Nucleus accumbens (tissue), 56 donors: ENCODE measurements at regions not wholly inside any gene's neighbourhood (a gene's known extent, or its start where the extent isn't known, plus 50 kb on each side); places are given as distances from the start of the nearest gene placed in this dataset.

ENCODE experiments used
- DNase-seq, 56 donors: peaks; one replicate each; lab custom pipeline; 2025; lab: John Stamatoyannopoulos, UW

DNA sequence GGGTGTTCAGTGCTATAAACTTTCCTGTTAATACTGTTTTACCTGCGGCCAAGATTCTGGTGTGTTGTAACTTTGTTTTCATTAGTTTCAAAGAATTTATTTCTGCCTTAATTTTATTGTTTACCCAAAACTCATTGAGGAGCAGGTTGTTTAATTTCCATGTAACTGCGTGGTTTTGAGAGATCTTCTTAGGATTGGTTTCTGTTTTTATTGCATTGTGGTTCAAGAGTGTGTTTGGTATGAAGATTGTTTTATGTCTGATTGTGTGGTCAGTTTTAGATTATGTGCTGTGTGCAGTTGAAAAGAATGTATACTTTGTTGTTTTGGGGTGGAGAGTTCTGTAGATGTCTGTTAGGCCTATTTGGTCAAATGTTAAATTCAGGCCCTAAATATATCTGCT is 133.5 kb upstream of the GALNT15 start:
- DNase-seq, result no peak

DNA sequence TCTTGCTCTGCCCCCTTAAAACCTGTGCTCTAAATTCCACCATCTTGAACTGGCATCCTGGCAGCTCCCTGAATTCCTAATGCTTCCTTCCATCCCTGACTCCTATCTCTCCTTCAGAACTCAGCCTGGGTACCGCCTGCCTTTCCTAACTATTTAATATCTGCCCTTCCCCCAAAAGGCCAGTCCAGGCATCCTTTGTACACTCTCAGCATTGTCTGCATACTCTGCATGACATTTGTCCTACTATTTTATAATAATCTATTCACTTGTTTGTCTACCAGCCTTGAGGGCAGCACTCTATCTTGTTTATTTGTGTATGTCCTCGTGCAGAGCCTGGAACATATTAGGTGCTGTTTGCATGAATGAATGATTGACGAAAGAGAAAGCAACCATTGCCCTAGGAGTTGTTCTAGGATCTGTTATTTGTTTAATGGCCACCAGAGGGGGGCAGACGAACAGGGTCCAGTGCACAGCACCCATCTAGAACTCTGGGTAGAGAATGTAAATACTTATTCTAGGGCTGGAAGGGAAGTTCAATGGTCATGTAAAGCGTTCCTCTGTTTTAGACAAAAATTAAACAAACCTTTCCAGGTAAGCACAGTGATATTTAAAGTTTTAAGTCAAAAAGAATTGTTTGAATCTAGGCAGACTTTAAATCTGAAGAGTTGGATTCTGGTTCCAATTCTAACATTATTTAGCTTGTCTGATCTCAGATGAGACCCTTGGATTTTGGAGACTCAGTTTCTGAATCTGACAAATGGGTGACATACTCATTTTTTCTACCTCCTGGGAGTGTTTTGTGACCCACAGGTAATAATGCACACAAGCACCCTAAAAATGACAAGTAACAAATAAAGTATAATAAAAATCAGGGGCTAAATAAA is 125.8 kb upstream of the GALNT15 start:
- peak in 35 of 56 donors; percentile 9 to 70 (median 41) for DNase-seq

DNA sequence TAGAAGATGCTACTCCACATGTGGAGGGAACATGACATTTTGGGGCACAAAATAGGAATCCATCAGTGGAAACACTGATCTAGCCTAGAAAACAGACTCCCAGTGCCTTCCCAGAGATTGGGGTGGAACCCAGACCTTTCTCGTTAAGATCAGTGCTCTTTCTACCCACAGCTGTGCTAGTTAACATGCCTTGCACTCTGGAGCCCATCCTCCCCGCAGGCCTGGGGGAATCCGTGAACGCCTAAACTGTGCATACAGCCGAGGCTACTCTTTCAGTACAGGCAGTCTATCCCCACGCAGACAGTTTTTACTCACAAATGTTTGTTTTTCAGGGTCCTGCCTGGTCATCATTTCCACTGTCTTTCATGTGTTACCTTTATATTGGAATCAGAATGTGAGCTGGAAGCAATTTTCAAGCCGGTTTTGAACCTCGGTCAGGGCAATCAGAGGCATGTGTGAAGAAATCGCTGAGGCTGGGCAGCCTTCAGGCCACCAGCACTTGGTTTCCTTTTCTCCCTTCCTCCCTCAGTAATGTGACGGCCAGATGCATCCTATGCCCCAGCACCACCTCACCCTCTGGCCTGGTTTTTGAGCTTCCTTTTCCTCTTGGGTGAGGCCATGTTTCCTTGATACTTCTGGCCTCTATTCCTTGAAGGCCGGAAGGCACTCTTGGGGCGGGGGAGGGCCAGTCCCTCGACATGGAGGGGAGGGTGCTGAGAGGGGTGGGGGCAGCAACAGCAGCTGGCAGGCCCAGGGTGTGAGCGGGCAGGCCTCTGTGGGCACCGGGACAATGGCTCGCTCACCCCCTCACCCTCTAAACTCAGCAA is 123.6 kb upstream of the GALNT15 start:
- no peak for DNase-seq

DNA sequence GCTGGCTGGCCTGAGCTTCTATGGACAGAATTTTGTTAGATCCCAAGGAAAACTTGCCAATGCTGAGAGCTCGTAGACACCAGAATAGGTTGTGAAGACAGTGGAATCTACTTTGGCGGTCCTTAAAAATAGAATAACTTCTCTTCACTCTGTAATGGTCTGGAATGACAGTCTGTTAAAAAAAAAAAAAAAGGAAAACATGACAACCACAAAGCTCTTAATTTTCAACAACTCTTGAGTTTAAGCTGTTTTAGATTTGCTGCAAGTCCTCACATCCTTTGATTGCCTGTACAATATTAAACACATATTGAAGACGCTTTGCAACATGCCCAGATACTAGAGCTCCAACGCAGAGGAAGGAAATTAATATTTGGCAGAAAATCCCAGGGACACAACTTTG is 122.8 kb upstream of the GALNT15 start:
- DNase-seq, result no peak

DNA sequence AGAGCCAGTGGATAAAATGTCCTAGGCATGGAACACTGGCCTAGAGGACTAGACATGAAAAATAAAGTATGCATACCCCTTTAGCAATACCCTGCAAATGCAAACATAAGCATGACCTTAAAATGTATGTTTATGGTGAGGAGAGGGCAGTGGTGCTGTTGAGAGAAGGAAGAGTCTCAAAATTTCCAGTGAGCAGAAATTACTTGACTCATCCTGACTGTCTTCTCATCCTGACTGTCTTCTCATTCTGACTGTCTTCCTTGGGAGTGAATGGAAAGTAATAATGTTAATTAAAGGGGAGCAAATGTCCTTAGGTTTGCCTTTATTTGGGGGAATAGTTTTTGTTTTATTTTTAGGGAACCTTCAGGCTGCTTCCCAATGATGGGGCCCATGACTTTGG is 121.5 kb upstream of the GALNT15 start:
- no peak for DNase-seq

DNA sequence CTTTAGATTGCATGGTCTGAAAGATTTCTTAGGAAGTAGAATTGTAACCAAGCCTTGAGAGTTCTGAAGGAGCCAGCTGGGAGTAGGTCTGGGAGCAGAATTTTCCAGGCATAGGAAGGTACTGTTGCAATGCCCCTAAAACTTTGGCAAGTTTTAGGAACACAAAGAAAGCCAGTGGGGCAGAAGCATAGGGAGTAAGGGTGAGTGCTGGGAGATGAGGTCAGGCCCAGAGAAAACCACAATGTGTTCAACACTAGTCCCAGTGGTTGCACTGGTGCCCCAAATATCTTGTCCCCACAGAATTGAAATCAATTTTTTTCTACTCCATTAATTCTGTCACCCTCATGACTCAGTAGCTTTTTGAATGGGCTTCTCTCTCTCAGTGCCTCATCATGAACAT is 120.7 kb upstream of the GALNT15 start:
- no peak for DNase-seq

DNA sequence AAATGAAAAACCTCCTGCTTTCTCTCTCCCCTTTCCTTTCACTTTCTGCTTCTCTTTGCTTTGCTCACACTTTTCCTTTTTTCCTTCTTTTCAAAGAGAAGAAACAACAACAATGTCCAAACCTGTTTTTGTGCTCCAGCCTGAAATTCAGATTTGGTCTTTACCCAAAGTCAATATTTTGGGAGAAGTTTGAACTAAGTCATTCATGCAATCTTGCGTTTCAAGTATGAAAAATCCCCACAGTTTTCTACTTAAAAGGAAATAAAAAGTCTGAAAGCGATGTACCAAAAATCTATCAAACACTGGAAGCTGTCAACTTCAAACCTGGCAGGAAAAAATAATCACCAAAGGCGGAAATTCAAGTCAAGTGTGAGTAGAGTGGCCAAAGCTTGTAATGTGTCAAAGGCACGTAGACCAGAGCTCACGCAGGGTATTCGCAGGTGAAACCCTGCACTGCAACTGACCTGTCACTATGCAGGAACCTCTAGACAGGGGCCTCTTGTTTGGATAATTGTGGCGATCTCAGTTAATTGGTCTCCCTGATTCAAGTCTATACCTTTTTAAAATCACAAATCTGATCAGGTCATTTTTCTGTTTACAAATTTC is 118.8 kb upstream of the GALNT15 start:
- DNase-seq, result no peak

DNA sequence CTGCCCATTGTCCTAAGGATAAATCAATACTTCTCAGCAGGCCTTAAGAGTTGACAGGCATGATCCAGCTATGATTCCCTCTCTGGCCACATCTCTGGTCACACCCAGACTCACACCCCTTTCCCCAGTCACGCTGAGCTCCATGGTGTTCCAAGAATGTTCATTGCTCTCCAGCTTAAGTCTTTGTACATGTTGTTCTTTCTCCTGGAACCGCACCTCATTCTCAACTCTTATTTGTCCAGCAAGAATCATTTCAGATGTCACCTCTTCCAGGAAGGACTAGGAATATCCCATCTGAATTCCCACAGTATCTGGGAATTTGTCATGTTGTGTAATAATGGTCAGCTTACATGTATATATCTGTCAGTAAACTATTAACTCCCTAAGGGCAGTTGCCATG is 118.3 kb upstream of the GALNT15 start:
- no peak for DNase-seq

DNA sequence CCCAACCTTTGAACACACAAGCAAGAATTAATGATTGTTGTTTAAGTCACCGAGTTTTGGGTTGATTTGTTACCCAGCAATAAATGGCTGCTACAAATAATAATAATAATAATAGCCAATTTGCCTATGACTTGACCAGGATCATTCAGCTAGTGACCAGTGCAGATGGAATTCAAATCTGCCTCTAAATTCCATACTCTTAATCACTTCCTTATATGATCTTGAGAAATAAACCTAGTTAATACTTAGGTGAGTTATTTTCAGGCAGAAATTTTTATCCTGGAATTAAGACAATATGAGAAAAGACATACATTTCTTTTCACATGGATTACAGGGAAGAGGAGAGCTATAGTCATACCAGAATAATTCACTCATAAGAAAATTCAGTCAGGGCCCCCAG is 116.0 kb upstream of the GALNT15 start:
- DNase-seq, result no peak

DNA sequence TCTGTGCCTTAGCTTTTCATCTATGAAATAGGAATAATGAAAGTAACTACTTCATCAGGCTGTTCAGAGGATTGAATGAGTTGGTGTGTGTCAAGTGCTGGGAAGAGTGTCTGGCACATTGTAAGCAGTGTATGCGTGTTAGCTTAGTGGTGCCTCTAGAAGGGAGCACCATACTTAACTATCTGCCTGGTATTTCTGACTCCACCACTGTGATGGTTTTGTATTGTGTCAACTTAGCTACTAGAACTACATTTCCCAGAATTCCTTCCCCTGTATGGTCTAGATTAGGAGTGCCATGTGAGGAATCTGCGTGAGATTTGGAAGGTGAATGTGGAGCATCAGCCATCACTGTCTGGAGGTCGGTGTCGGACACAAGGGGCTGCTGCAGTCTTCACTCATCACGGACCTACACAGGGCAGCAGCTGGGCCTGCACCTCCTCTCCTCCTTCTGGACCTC is 115.4 kb upstream of the GALNT15 start:
- no peak for DNase-seq

DNA sequence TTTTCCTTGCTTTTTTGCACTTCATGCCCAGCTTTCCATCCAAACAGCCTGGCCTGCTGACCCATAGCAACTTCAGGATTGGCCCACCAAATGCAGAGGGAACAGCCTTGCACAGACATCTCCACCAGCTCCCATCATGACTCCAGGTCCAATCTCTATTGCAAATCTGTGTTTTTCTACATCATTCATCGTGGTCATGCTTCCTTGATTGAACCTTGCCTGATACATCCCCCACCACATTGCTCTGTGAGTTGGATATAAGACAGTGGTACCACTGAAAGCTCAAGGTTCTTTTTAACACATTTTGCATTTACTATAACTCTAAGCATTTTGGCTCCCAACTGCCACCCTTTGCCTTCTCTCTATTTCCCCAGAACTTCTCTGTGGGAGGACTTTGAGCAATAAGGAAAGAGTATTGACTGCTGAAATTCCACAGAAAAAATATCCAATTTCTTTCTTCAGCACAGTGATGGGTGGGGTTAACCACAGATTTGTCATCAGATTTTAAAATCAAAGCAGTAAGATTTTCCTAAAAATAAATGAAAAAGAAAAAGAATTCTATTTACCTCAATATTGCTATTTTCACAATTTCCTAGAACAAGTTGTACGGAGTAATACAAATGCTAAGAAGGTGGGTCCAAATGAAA is 114.6 kb upstream of the GALNT15 start:
- DNase-seq, result no peak

DNA sequence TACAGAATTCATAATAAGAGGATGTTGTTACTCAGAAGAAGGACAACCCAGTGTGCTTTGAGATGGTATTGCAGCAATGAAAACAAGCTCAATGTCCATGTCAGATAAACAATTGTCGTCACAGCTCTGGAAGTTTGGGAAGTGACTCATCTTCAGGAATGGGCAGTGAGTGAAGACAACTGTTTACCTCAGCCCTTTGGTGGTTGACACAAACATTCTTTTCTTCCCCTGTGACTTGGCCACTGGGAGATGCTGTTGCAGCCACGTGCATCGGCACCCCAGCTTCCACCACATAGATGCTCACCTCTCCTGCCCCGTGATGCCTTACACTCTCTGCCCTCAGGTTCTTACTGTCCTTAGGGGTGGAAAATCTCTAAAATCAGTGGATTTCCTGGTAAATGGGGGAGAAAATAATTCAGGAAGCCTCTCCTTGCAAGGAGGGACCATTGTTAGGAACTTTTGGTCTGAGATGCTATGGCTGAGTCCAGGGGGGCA is 114.1 kb upstream of the GALNT15 start:
- DNase-seq, result peak in 12 of 56 donors; percentile 7 to 77 (median 24)

DNA sequence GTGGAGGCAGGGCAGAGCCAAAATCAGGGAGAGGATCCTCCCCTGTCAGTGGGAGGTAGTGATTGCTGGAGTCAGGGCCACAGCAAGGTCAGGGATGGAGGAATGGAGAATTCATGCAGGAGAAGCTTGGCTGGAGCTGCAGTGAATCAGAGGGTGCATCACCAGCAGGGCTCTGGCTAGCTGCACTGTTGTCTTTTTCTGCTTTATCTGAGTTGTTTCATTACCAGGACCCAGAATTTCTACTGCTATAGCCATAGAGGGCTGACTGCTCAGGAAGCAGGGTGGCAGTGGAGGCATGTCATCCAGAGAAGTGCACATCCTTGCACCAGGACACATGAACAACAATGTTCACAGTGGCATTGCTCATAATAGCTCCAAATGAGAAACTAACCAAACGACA is 113.5 kb upstream of the GALNT15 start:
- peak in 10 of 56 donors; percentile 7 to 56 (median 20) for DNase-seq

DNA sequence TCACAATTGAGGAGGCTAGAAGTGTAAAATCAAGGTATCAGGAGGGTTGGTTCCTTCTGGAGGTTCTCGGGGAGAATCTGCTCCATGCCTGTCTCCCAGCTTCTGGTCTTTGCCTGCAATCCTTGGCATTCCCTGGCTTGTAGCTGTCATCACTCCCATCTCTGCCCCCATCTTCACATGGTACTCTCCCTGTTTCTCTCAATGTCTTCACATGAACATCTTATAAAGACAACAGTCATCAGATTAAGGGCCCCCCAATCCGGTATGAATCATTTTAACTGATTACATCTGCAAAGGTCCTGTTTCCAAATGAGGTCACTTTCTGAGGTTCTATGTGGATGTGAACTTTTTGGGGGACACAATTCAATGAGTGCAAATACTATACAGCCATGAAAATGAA is 113.0 kb upstream of the GALNT15 start:
- DNase-seq, result no peak

DNA sequence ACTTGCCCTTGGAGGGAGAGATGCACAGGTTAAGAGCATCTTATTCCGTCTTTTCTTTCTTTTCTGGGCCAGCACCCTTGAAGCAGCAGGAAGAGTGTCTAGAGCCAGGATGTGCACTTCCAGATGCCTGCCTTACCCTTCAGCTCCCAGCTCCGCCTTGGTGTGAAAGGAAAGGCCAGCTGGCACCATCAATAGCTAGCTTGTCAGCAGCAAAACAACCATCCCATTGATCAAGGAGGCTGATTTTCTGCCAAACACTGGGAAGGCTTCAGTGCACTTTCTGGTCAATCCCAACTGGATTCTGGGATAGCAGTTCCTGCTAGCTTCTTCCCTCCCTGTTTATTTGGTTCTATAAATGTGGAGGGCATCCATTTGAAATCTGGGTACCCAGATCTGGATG is 110.9 kb upstream of the GALNT15 start:
- DNase-seq, result peak in 55 of 56 donors; percentile 14 to 95 (median 81)

DNA sequence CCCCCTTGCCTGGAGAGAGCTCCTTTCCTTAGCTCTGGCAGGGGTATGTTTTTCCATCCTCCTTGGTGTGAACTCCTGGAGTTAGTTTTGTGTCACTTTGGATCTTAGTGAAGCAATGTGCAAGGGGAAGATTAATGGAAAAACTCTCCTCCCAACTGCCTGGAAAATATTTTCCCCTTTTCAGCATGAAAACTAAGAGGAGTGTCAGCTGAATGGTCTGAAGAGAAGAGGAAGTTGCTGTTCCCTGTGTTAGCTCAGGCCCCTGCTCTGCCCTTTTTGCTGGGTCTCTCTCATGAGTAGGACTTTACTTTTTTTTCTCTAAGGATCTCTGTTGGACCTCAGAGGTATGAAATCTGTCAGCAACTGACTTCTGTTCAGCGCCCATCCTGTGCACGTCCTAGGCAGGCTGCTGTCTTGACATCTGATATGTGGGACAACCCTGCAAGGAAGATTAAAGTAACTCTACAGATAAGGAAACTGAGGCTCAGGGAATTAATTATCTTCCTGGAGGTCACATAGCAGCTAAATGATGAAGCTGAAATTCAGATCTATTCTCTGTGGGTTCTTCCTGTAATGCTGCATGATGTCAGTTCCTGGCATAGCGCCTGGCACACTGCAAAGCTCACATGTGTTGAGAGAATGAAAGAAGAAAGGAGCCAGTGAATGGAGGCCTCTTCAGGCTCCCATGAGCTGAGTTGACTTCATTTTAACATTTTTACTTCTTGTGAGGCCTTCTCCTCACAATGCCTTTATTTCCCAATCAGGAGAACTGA is 109.7 kb upstream of the GALNT15 start:
- DNase-seq, result peak in 52 of 56 donors; percentile 17 to 88 (median 66)

DNA sequence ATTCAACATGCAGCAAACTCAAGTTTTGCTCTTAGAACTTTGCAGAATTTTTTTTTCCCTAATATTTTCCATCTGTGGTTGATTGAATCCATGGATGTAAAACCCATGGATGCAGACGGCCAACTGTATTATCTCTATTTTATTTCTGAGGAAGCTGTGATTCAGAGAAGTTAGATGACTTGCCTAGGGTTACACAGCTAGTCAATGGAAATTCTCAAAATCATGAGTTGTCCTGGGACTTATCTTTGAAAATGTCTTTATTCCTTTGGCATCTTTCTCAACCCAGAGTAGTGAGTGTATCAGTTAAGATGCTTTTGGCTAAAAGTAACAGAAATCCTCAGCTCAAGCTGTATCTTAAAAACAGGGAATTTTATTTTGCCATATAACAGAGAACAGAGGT is 107.9 kb upstream of the GALNT15 start:
- DNase-seq, result no peak

DNA sequence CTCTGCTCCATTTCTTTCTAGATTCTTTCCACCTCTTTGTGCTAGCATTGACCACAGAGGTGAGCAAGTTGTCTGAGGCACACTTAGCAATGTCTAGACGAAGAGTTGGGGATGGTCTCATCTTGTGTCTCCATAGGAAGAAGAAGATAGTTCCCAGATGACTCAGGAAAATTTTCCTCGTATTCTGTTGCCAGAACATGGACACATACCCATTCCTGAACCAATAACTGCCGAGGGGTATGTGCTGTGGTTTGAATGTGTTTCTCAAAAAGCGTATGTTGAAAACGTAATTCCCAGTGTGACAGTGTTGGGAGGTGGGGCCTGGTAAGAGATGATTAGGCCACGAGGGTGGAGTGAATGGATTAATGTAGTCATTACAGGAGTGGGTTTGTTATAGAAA is 107.5 kb upstream of the GALNT15 start:
- no peak for DNase-seq

DNA sequence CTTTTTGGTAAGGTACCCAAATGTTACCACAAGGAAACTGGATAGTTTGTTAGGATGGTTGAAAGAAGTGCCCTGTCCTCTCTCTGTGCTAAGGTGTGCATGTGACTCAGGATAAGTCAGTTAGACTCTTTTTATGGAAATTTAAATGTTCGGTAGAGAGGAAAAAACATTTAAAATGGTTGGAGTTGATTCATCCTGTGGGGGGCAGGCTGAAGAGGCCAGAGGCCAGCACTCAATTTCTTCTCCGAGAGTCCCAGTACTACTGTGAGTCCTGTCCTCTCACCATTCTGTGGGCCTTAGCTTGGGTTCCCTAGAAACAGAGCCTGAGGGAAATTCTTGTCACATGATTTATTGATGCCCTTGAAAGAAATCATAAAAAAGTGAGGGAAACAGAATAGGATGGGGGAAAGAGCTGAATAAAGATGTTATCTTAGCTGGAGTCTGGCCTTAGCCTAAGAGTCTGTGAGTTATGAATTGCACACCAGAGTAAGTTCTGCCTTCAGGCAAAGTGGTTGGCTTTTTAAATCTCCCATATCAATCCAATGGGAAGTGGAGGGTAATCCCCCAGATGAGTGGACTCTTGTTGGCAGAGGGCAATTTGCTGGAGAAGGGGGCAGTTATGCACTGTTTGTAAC is 106.5 kb upstream of the GALNT15 start:
- DNase-seq, result no peak
